GM23338 (cell line): ENCODE measurements at regions not wholly inside any gene's neighbourhood (a gene's known extent, or its start where the extent isn't known, plus 50 kb on each side); places are given as distances from the start of the nearest gene placed in this dataset.

Experiments
- ATAC-seq: fragments of 200-7000 bp; cut with Tn5 transposase; 3 replicates; pipeline ENCODE4 v1.9.1; 2020
- DNase-seq: peaks from one replicate; pipeline ENCODE4 v3.0.0-alpha.2; 2015; ENCODE audit warnings: low spot score
- H2AFZ ChIP-seq: fragments of 200-600 bp; sonication (generic); 2 replicates; pipeline ENCODE4 v1.8.0; 2016; ENCODE audit warnings: antibody characterized with exemption, mild to moderate bottlenecking, moderate library complexity
- H3F3A ChIP-seq: fragments of 200-600 bp; sonication (generic); replicated peaks from 2 replicates; pipeline ENCODE4 v1.8.0; 2017; ENCODE audit warnings: antibody characterized with exemption, mixed run types, low read depth
- H3K27ac ChIP-seq: fragments of 200-600 bp; sonication (generic); 2 replicates; pipeline ENCODE4 v1.6.1; 2016; ENCODE audit warnings: low read depth
- H3K27me3 ChIP-seq: fragments of 200-600 bp; sonication (generic); 2 replicates; pipeline ENCODE4 v1.8.0; 2016; ENCODE audit warnings: mild to moderate bottlenecking, mixed run types, moderate library complexity; ENCODE audit not compliant: insufficient read depth
- H3K36me3 ChIP-seq: fragments of 200-600 bp; sonication (generic); 2 replicates; pipeline ENCODE4 v1.8.0; 2016; ENCODE audit warnings: mild to moderate bottlenecking; ENCODE audit not compliant: insufficient read depth
- H3K4me1 ChIP-seq: fragments of 200-600 bp; sonication (generic); 2 replicates; pipeline ENCODE4 v1.8.0; 2016; ENCODE audit warnings: mild to moderate bottlenecking, moderate library complexity; ENCODE audit not compliant: insufficient read depth
- H3K4me2 ChIP-seq: fragments of 200-600 bp; sonication (generic); 2 replicates; pipeline ENCODE4 v1.7.1; 2017; ENCODE audit warnings: mixed run types
- H3K4me3 ChIP-seq: fragments of 200-600 bp; sonication (generic); 2 replicates; pipeline ENCODE4 v1.6.1; 2016; ENCODE audit warnings: mixed run types
- H3K79me2 ChIP-seq: fragments of 200-600 bp; sonication (generic); replicated peaks from 2 replicates; pipeline ENCODE4 v1.8.0; 2017; ENCODE audit warnings: mild to moderate bottlenecking; ENCODE audit not compliant: insufficient read depth
- H3K9me2 ChIP-seq: fragments of 200-600 bp; sonication (generic); 2 replicates; pipeline ENCODE4 v1.8.0; 2017; ENCODE audit not compliant: insufficient read depth
- H4K20me1 ChIP-seq: fragments of 200-600 bp; sonication (generic); replicated peaks from 2 replicates; pipeline ENCODE4 v1.8.0; 2017; ENCODE audit warnings: mild to moderate bottlenecking; ENCODE audit not compliant: insufficient read depth
- H3K27ac Mint-ChIP-seq: 2 replicates; pipeline ENCODE4 v1.8.0; 2020; ENCODE audit warnings: inconsistent platforms, mild to moderate bottlenecking, moderate library complexity, mixed read lengths
- H3K27me3 Mint-ChIP-seq: 3 replicates; pipeline ENCODE4 v1.8.0; 2022; ENCODE audit warnings: low read depth, mild to moderate bottlenecking, moderate library complexity, mixed read lengths, inconsistent platforms; ENCODE audit not compliant: insufficient read depth, poor library complexity
- H3K36me3 Mint-ChIP-seq: 3 replicates; pipeline ENCODE4 v1.8.0; 2021; ENCODE audit warnings: low read depth, mild to moderate bottlenecking, inconsistent platforms, moderate library complexity, mixed read lengths
- H3K4me1 Mint-ChIP-seq: 3 replicates; pipeline ENCODE4 v1.8.0; 2020; ENCODE audit warnings: mild to moderate bottlenecking, inconsistent platforms, mixed read lengths
- H3K4me3 Mint-ChIP-seq: 3 replicates; pipeline ENCODE4 v1.8.0; 2021; ENCODE audit warnings: moderate library complexity, mild to moderate bottlenecking, inconsistent platforms, mixed read lengths
- H3K9me3 Mint-ChIP-seq: 3 replicates; pipeline ENCODE4 v1.8.0; 2020; ENCODE audit warnings: moderate library complexity, mild to moderate bottlenecking, inconsistent platforms, mixed read lengths
- CREB1 ChIP-seq: fragments of 250-450 bp; sonication (Bioruptor Pico); IDR thresholded peaks from 2 replicates; pipeline ENCODE4 v1.5.0; 2020; ENCODE audit warnings: low read depth, mild to moderate bottlenecking, moderate library complexity
- EZH2 ChIP-seq: fragments of 200-600 bp; sonication (generic); IDR thresholded peaks from one replicate; pipeline ENCODE4 v1.8.0; 2017; ENCODE audit warnings: antibody characterized with exemption, mild to moderate bottlenecking, low read depth; ENCODE audit not compliant: unreplicated experiment
- EZH2phosphoT487 ChIP-seq: fragments of 200-600 bp; sonication (generic); IDR thresholded peaks from one replicate; pipeline ENCODE4 v1.8.1; 2018; ENCODE audit warnings: antibody characterized with exemption; ENCODE audit not compliant: unreplicated experiment
- JUNB ChIP-seq: IDR thresholded peaks from one replicate; pipeline ENCODE4 v1.6.1; 2016; ENCODE audit warnings: antibody characterized with exemption; ENCODE audit not compliant: unreplicated experiment
- NANOG ChIP-seq: IDR thresholded peaks from 2 replicates; pipeline ENCODE4 v1.6.1; 2016; ENCODE audit warnings: antibody characterized with exemption, borderline replicate concordance
- POLR2AphosphoS5 ChIP-seq: IDR thresholded peaks from 2 replicates; pipeline ENCODE4 v1.6.1; 2016; ENCODE audit warnings: antibody characterized with exemption, low read depth
- ZNF114 ChIP-seq: fragments of 250-450 bp; sonication (Bioruptor Pico); IDR thresholded peaks from 2 replicates; pipeline ENCODE4 v1.5.0; 2020; ENCODE audit warnings: mild to moderate bottlenecking, moderate library complexity
- ZNF331 ChIP-seq: fragments of 250-450 bp; sonication (Bioruptor Pico); IDR thresholded peaks from 2 replicates; pipeline ENCODE4 v1.5.0; 2020; ENCODE audit warnings: low read depth, mild to moderate bottlenecking, moderate library complexity
- TF ChIP-seq, protein P1 (sequence below): IDR thresholded peaks from 2 replicates; pipeline ENCODE4 v1.6.1; 2016; ENCODE audit warnings: antibody characterized with exemption
- TF ChIP-seq, protein P2 (sequence below), 2 experiments: fragments of 200-600 bp in 1 of 2; sonication (generic) in 1 of 2; conservative IDR thresholded peaks; 2 replicates each; pipeline versions ENCODE4 v1.5.1 to v1.6.1; 2016 to 2017; ENCODE audit warnings: antibody characterized with exemption in 2 of 2, low read depth in 2 of 2, mild to moderate bottlenecking in 2 of 2, moderate library complexity in 1 of 2
- TF ChIP-seq, protein P3 (sequence below): IDR thresholded peaks from one replicate; pipeline ENCODE4 v1.6.1; 2018; ENCODE audit warnings: antibody characterized with exemption; ENCODE audit not compliant: unreplicated experiment

DNA sequence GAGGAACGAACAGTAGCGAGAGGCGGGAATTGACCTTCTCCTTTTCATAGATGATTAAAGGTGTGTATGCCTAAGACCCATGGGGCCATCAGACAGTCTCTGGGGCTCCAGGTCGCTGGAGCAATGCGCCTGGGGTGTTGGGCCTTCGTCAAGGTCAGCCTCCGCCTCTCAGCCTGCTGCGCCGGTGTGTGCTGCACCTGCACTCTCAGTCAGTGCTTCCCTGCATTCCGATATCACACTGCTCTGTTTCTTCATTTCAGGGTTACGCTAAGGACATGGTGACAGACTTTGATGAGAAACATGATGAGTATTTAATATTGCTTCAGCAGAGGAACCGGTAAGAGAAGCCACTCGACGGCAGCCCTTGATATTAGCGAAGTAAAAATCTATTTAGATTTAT, 68.2 kb downstream of the KATNIP start:
- H3K27ac ChIP-seq, result no peak overlapping the region
- no peaks in the 10 kb centered on the region for H3K9me3 Mint-ChIP-seq
- no peaks in the 10 kb centered on the region for H3K27me3 Mint-ChIP-seq
- H3K4me1 ChIP-seq, result peaks cover 2% of the 10 kb centered on the region; the same call in 1 of the 2 replicates
- no peak overlapping the region for H2AFZ ChIP-seq
- no peak overlapping the region for H3K4me3 ChIP-seq
- TF ChIP-seq EZH2 (no peak), NANOG (no peak)
- no peak overlapping the region for H3K4me2 ChIP-seq
- H3K4me3 Mint-ChIP-seq, result no peak overlapping the region
- H3K36me3 ChIP-seq, result no peaks in the 10 kb centered on the region
- no peak overlapping the region for H3K27ac Mint-ChIP-seq
- no peaks in the 10 kb centered on the region; the same call in 1 of the 2 replicates for H4K20me1 ChIP-seq
- peaks cover 13% of the 10 kb centered on the region for H3K4me1 Mint-ChIP-seq
- no peaks in the 10 kb centered on the region for H3F3A ChIP-seq
- no peak for ATAC-seq
- DNase-seq, result no peak
- H3K36me3 Mint-ChIP-seq, result peaks cover 4% of the 10 kb centered on the region; the same call in 2 of the 3 replicates
- no peaks in the 10 kb centered on the region for H3K27me3 ChIP-seq
- H3K9me2 ChIP-seq, result no peaks in the 10 kb centered on the region
- no peaks in the 10 kb centered on the region for H3K79me2 ChIP-seq

DNA sequence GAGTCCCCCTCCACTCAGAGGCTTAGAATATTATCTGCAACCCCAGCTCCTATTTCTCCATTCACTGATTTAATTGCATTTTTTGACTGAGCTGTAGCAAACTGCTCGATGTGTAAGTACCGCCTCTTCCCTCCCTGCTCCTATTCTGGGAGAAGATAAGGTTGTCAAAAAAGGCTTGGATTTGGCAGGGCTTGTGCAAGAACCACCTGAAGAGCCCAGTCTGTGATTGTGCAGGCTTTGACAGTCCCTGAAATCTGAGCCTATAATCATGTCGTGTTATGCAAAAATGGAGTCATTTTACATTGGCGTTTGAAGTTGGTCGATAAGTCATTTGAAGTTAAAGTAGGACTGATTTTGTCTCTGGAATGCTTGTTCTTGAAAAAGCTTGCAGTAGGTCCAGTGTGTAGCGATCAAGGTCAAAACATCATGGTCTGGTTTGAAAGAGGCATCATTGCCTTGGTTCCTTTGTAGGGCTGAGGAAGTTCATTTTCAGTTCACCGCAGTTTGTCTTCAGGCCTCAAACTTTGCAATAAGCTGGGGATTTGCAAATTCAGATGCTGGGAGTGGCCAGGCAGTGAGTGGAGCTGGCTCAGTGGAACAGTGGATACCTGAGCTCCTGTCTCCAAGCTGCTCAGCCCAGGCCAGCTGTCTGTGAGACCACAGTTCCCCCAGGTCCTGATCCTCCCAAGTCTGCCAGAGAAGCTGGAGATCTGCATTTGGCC, 68.8 kb downstream of the KATNIP start:
- Mint-ChIP-seq H3K27ac (no peak overlapping the region), H3K36me3 (peaks cover 4% of the 10 kb centered on the region; the same call in 2 of the 3 replicates), H3K4me3 (no peak overlapping the region), H3K27me3 (no peaks in the 10 kb centered on the region), H3K4me1 (peaks cover 13% of the 10 kb centered on the region), H3K9me3 (no peaks in the 10 kb centered on the region)
- no peak overlapping the region for H3K4me2 ChIP-seq
- H3K36me3 ChIP-seq, result no peaks in the 10 kb centered on the region
- no peaks in the 10 kb centered on the region for H3K27me3 ChIP-seq
- TF ChIP-seq, protein P1, sequence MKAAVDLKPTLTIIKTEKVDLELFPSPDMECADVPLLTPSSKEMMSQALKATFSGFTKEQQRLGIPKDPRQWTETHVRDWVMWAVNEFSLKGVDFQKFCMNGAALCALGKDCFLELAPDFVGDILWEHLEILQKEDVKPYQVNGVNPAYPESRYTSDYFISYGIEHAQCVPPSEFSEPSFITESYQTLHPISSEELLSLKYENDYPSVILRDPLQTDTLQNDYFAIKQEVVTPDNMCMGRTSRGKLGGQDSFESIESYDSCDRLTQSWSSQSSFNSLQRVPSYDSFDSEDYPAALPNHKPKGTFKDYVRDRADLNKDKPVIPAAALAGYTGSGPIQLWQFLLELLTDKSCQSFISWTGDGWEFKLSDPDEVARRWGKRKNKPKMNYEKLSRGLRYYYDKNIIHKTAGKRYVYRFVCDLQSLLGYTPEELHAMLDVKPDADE, result no peak
- TF ChIP-seq CREB1 (no peak), EZH2phosphoT487 (no peak)
- H3K4me1 ChIP-seq, result peaks cover 2% of the 10 kb centered on the region; the same call in 1 of the 2 replicates
- no peaks in the 10 kb centered on the region for H3F3A ChIP-seq
- ATAC-seq (peak; percentile 27; the same call in 2 of the 3 replicates), DNase-seq (no peak)
- H3K27ac ChIP-seq, result no peak overlapping the region
- no peaks in the 10 kb centered on the region for H4K20me1 ChIP-seq
- no peak overlapping the region for H2AFZ ChIP-seq
- no peak overlapping the region for H3K4me3 ChIP-seq
- H3K9me2 ChIP-seq, result no peaks in the 10 kb centered on the region
- no peaks in the 10 kb centered on the region for H3K79me2 ChIP-seq

DNA sequence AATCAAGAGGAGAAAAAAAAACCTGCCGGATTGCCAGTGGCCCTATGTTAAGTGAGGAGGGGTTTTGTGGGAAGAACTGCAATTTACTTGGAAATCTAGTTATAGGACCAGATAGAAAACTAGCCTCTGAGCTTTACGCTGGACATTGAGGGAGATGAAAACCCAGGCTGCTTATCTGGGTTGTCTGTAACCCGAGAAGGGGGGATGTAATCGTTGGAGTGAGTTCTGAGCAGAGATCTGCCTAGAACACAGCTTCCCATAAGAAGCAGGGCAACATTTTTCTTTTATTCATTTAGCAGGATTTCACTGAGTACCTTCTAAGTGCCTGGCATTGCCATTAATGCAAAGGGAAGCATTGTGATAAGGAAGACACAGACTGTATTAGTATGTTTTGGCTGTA, 70.6 kb downstream of the KATNIP start:
- Histone ChIP-seq H3K79me2 (no peaks in the 10 kb centered on the region), H3K4me1 (peaks cover 2% of the 10 kb centered on the region; the same call in 1 of the 2 replicates), H2AFZ (no peak overlapping the region), H3F3A (no peaks in the 10 kb centered on the region), H3K27me3 (no peaks in the 10 kb centered on the region), H3K27ac (no peak overlapping the region), H3K4me2 (no peak overlapping the region), H4K20me1 (no peaks in the 10 kb centered on the region), H3K36me3 (no peaks in the 10 kb centered on the region), H3K4me3 (no peak overlapping the region), H3K9me2 (no peaks in the 10 kb centered on the region)
- H3K27me3 Mint-ChIP-seq, result no peaks in the 10 kb centered on the region
- no peak for ATAC-seq
- peaks cover 13% of the 10 kb centered on the region for H3K4me1 Mint-ChIP-seq
- no peaks in the 10 kb centered on the region for H3K9me3 Mint-ChIP-seq
- H3K36me3 Mint-ChIP-seq, result peaks cover 4% of the 10 kb centered on the region; the same call in 2 of the 3 replicates
- H3K27ac Mint-ChIP-seq, result no peak overlapping the region
- no peak for DNase-seq
- no peak overlapping the region for H3K4me3 Mint-ChIP-seq
- TF ChIP-seq JUNB, result no peak
- no peak for TF ChIP-seq CREB1
- no peak for TF ChIP-seq ZNF114 (CRISPR knock-in tag)
- TF ChIP-seq POLR2AphosphoS5, result no peak
- TF ChIP-seq EZH2, result no peak
- TF ChIP-seq ZNF331 (CRISPR knock-in tag), result no peak
- TF ChIP-seq, protein P2, sequence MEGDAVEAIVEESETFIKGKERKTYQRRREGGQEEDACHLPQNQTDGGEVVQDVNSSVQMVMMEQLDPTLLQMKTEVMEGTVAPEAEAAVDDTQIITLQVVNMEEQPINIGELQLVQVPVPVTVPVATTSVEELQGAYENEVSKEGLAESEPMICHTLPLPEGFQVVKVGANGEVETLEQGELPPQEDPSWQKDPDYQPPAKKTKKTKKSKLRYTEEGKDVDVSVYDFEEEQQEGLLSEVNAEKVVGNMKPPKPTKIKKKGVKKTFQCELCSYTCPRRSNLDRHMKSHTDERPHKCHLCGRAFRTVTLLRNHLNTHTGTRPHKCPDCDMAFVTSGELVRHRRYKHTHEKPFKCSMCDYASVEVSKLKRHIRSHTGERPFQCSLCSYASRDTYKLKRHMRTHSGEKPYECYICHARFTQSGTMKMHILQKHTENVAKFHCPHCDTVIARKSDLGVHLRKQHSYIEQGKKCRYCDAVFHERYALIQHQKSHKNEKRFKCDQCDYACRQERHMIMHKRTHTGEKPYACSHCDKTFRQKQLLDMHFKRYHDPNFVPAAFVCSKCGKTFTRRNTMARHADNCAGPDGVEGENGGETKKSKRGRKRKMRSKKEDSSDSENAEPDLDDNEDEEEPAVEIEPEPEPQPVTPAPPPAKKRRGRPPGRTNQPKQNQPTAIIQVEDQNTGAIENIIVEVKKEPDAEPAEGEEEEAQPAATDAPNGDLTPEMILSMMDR (conservative IDR thresholded peaks at IDR 0.05; ENCODE audit: low read depth in 2 of 2), result no peak
- TF ChIP-seq, protein P1, result no peak
- TF ChIP-seq, protein P3, sequence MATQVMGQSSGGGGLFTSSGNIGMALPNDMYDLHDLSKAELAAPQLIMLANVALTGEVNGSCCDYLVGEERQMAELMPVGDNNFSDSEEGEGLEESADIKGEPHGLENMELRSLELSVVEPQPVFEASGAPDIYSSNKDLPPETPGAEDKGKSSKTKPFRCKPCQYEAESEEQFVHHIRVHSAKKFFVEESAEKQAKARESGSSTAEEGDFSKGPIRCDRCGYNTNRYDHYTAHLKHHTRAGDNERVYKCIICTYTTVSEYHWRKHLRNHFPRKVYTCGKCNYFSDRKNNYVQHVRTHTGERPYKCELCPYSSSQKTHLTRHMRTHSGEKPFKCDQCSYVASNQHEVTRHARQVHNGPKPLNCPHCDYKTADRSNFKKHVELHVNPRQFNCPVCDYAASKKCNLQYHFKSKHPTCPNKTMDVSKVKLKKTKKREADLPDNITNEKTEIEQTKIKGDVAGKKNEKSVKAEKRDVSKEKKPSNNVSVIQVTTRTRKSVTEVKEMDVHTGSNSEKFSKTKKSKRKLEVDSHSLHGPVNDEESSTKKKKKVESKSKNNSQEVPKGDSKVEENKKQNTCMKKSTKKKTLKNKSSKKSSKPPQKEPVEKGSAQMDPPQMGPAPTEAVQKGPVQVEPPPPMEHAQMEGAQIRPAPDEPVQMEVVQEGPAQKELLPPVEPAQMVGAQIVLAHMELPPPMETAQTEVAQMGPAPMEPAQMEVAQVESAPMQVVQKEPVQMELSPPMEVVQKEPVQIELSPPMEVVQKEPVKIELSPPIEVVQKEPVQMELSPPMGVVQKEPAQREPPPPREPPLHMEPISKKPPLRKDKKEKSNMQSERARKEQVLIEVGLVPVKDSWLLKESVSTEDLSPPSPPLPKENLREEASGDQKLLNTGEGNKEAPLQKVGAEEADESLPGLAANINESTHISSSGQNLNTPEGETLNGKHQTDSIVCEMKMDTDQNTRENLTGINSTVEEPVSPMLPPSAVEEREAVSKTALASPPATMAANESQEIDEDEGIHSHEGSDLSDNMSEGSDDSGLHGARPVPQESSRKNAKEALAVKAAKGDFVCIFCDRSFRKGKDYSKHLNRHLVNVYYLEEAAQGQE, result no peak
- TF ChIP-seq EZH2phosphoT487, result no peak
